ENCODE measurements at regions not wholly inside any gene's neighbourhood (a gene's known extent, or its start where the extent isn't known, plus 50 kb on each side); places are given as distances from the start of the nearest gene placed in this dataset.
A peak's percentile ranks its signal among the peaks of the same experiment; 100 is the strongest.

DNA sequence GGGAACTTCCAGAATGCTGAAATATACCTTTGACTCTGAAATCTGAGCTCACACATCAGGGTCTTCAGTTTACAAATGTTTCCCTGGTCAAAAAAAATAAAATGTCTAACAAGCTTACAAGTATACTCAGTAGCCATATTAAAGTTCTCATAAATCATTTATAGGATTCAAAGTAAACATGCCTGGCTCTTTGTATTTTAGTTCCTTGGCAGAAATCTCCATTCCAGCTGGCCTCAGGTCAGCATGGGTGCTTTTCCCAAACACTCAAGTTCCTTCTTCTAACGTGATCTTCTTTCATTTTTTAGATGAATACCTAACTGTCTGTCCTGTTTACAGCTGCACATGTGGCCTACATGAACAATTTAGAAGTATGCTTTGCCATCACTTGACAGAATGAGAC lies 263.2 kb downstream of the GAS1 start:
- no peak for DNase-seq
- Histone ChIP-seq H3K79me2 (ENCODE audit: insufficient read depth) (no peaks in the 10 kb centered on the region), H4K20me1 (ENCODE audit: insufficient read depth) (no peaks in the 10 kb centered on the region), H3K27me3 (ENCODE audit: insufficient read depth) (no peaks in the 10 kb centered on the region), H3K36me3 (replicated peaks in 1 of 2; ENCODE audit: control insufficient read depth in 1 of 2, insufficient read depth in 2 of 2, low read length in 1 of 2) (no peaks in the 10 kb centered on the region), H3K9me3 (no peaks in the 10 kb centered on the region), H3K9ac (no peak overlapping the region), H3K4me3 (ENCODE audit: low read depth in 2 of 2, low read length in 1 of 2) (no peak overlapping the region), H3K9me2 (no peaks in the 10 kb centered on the region), H3K4me1 (ENCODE audit: control insufficient read depth in 1 of 2, insufficient read depth in 2 of 2, low read depth in 1 of 2, low read length in 1 of 2) (no peaks in the 10 kb centered on the region; a peak in 1 of 4 replicates), H3K4me2 (no peak overlapping the region), H3F3A (replicated peaks; ENCODE audit: insufficient read depth) (no peaks in the 10 kb centered on the region), H2AFZ (ENCODE audit: low read depth) (no peak overlapping the region), H3K27ac (ENCODE audit: low read depth in 2 of 2, low read length in 1 of 2) (no peak overlapping the region)
- TF ChIP-seq MXI1 (IDR thresholded peaks at IDR 0.05; ENCODE audit: low read depth, low read length) (no peak), TCF12 (IDR thresholded peaks at IDR 0.05) (no peak), PBX3 (IDR thresholded peaks at IDR 0.05) (no peak)
- TF ChIP-seq, protein P1, sequence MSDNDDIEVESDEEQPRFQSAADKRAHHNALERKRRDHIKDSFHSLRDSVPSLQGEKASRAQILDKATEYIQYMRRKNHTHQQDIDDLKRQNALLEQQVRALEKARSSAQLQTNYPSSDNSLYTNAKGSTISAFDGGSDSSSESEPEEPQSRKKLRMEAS (IDR thresholded peaks at IDR 0.05; ENCODE audit: low read depth): no peak
- CTCF ChIA-PET: interaction anchor here (0.6 to 1.8 kb wide), 2 partner anchors 10 to 197 kb away, joined by 3 to 4 read pairs; no protein-coding TSS in a partner anchor
- 28% methylated on average over 1 of the region's 1 CpG for WGBS (ENCODE audit: low lambda C conversion rate)
- POLR2A ChIA-PET: interaction anchor here (0.6 kb wide), 1 partner anchor 20 kb away, joined by 3 read pairs; no protein-coding TSS in a partner anchor

DNA sequence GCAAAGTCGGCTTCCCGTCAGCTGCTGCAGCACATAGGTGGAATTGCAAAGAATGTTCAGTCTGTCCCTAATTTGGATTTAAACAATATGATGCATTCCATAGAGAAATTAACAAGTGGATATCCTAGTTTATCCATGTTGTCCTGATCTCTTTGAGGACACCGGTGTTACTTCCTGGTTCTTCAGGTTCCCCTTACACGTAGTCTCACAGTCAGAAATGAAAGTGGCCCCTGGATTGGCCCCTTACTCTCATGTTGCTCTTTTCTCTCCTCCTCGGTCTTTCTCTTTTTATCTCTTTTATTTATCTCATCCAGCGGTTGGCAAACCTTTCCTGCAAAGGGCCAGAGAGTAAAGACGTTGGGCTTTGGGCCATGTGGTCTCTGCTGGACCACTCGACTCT lies 265.1 kb downstream of the GAS1 start:
- Histone ChIP-seq H3K27me3 (ENCODE audit: insufficient read depth) (no peaks in the 10 kb centered on the region), H3K9ac (no peak overlapping the region), H3K4me3 (ENCODE audit: low read depth in 2 of 2, low read length in 1 of 2) (no peak overlapping the region), H3K36me3 (replicated peaks in 1 of 2; ENCODE audit: control insufficient read depth in 1 of 2, insufficient read depth in 2 of 2, low read length in 1 of 2) (no peaks in the 10 kb centered on the region), H2AFZ (ENCODE audit: low read depth) (0 out of 2 replicates have a peak overlapping the region, but pooled peaks have one; percentile 52), H3K4me2 (no peak overlapping the region), H3K9me2 (no peaks in the 10 kb centered on the region), H4K20me1 (ENCODE audit: insufficient read depth) (no peaks in the 10 kb centered on the region), H3K27ac (ENCODE audit: low read depth in 2 of 2, low read length in 1 of 2) (no peak overlapping the region), H3F3A (replicated peaks; ENCODE audit: insufficient read depth) (no peaks in the 10 kb centered on the region), H3K79me2 (ENCODE audit: insufficient read depth) (no peaks in the 10 kb centered on the region), H3K9me3 (no peaks in the 10 kb centered on the region), H3K4me1 (ENCODE audit: control insufficient read depth in 1 of 2, insufficient read depth in 2 of 2, low read depth in 1 of 2, low read length in 1 of 2) (no peaks in the 10 kb centered on the region)
- WGBS (ENCODE audit: low lambda C conversion rate): 69% methylated on average over 8 of the region's 8 CpGs
- CTCF ChIA-PET: interaction anchor here (1.1 kb wide), 1 partner anchor 13 kb away, joined by 3 read pairs; no protein-coding TSS in a partner anchor
- DNase-seq: no peak
- TF ChIP-seq USF2 (IDR thresholded peaks at IDR 0.05; ENCODE audit: borderline replicate concordance, low read depth, low read length): no peak
- no peak for TF ChIP-seq EZH2phosphoT487 (IDR thresholded peaks at IDR 0.05; ENCODE audit: borderline replicate concordance, low read depth)
- no peak for TF ChIP-seq RCOR1 (IDR thresholded peaks at IDR 0.05; ENCODE audit: low read length)
- TF ChIP-seq SIN3A (IDR thresholded peaks at IDR 0.05; ENCODE audit: borderline replicate concordance, low read depth, low read length): no peak
- TF ChIP-seq MXI1 (IDR thresholded peaks at IDR 0.05; ENCODE audit: low read depth, low read length): no peak
- POLR2A ChIA-PET: no interaction called here

GRCh38 chr9:86679909-86680308 lies 267.4 kb downstream of the GAS1 start:
- POLR2A ChIA-PET: no interaction called here
- no peaks in the 10 kb centered on the region for H3K36me3 ChIP-seq (replicated peaks in 1 of 2; ENCODE audit: control insufficient read depth in 1 of 2, insufficient read depth in 2 of 2, low read length in 1 of 2)
- no peaks in the 10 kb centered on the region for H3K79me2 ChIP-seq (ENCODE audit: insufficient read depth)
- H3K4me3 ChIP-seq (ENCODE audit: low read depth in 2 of 2, low read length in 1 of 2): no peak overlapping the region
- no peaks in the 10 kb centered on the region for H4K20me1 ChIP-seq (ENCODE audit: insufficient read depth)
- no peak overlapping the region for H2AFZ ChIP-seq (ENCODE audit: low read depth)
- no peak overlapping the region for H3K9ac ChIP-seq
- CTCF ChIA-PET: interaction anchor here (1.4 kb wide), 1 partner anchor 25 kb away, joined by 3 read pairs; no protein-coding TSS in a partner anchor
- no peaks in the 10 kb centered on the region for H3K9me2 ChIP-seq
- no peaks in the 10 kb centered on the region for H3F3A ChIP-seq (replicated peaks; ENCODE audit: insufficient read depth)
- TF ChIP-seq FOXJ3 (CRISPR knock-in tag; IDR thresholded peaks at IDR 0.05): no peak
- TF ChIP-seq PBX3 (IDR thresholded peaks at IDR 0.05): no peak
- TF ChIP-seq ZBTB33 (IDR thresholded peaks at IDR 0.05; ENCODE audit: borderline replicate concordance, low read depth): no peak
- TF ChIP-seq TAF1 (IDR thresholded peaks at IDR 0.05; ENCODE audit: borderline replicate concordance, low read depth, low read length): no peak
- no peak for TF ChIP-seq JUND (IDR thresholded peaks at IDR 0.05)
- TF ChIP-seq EZH2phosphoT487 (IDR thresholded peaks at IDR 0.05; ENCODE audit: borderline replicate concordance, low read depth): no peak
- no peak for DNase-seq
- no peak overlapping the region for H3K4me2 ChIP-seq
- H3K27ac ChIP-seq (ENCODE audit: low read depth in 2 of 2, low read length in 1 of 2): no peak overlapping the region
- WGBS (ENCODE audit: low lambda C conversion rate): 54% methylated on average over 2 of the region's 2 CpGs
- H3K4me1 ChIP-seq (ENCODE audit: control insufficient read depth in 1 of 2, insufficient read depth in 2 of 2, low read depth in 1 of 2, low read length in 1 of 2): peaks cover 0 to 2% of the 10 kb centered on the region in 2 experiments; a peak in 1 of 4 replicates
- no peaks in the 10 kb centered on the region for H3K27me3 ChIP-seq (ENCODE audit: insufficient read depth)
- no peaks in the 10 kb centered on the region for H3K9me3 ChIP-seq

Data from SK-N-SH (cell line).